ENCODE measurements at regions not wholly inside any gene's neighbourhood (a gene's known extent, or its start where the extent isn't known, plus 50 kb on each side); places are given as distances from the start of the nearest gene placed in this dataset.

GRCh38 chr10:51020200-51020599 lies 54.1 kb upstream of the PRKG1 start:
- Histone ChIP-seq H3K23me2 (ENCODE audit: low read depth, low read length) (no peaks in the 10 kb centered on the region), H3K14ac (ENCODE audit: insufficient read length) (no peak overlapping the region), H2BK120ac (replicated peaks; ENCODE audit: low read depth, low read length) (no peak overlapping the region), H3K56ac (replicated peaks; ENCODE audit: insufficient read length, low read depth, low read length) (no peak overlapping the region), H3K18ac (ENCODE audit: extremely low read depth, low read length) (no peak overlapping the region), H2BK20ac (ENCODE audit: low read length) (no peak overlapping the region), H2AK5ac (ENCODE audit: low read depth, low read length) (no peak overlapping the region), H2BK15ac (ENCODE audit: low read length) (no peak overlapping the region), H4K8ac (ENCODE audit: extremely low read depth, insufficient read depth, low read length) (no peak overlapping the region), H3K79me2 (ENCODE audit: control insufficient read depth in 1 of 2, insufficient read depth in 2 of 2, low read length in 2 of 2) (no peaks in the 10 kb centered on the region), H3K27ac (ENCODE audit: low read depth, low read length) (no peak overlapping the region), H4K20me1 (replicated peaks in 1 of 2; ENCODE audit: control insufficient read depth in 1 of 2, insufficient read depth in 2 of 2, low read length in 2 of 2) (no peaks in the 10 kb centered on the region), H3K27me3 (replicated peaks in 1 of 4; ENCODE audit: control insufficient read depth in 3 of 4, extremely low read depth in 1 of 4, insufficient read depth in 3 of 4, low read length in 3 of 4) (no peaks in the 10 kb centered on the region), H2AFZ (ENCODE audit: low read length) (no peak overlapping the region), H3K4me2 (ENCODE audit: insufficient read depth in 1 of 2, low read depth in 2 of 2, low read length in 2 of 2) (no peak overlapping the region), H3K4me1 (replicated peaks in 1 of 4; ENCODE audit: control insufficient read depth in 3 of 4, insufficient read depth in 4 of 4, low read length in 3 of 4) (no peaks in the 10 kb centered on the region), H4K5ac (ENCODE audit: insufficient read length, low read depth, low read length) (no peak overlapping the region), H3K23ac (ENCODE audit: insufficient read length) (no peak overlapping the region), H4K91ac (replicated peaks; ENCODE audit: insufficient read length, low read length) (no peak overlapping the region), H3K9ac (replicated peaks in 1 of 4; ENCODE audit: extremely low read depth in 1 of 4, low read depth in 3 of 4, low read length in 3 of 4) (no peak overlapping the region), H3K36me3 (ENCODE audit: control insufficient read depth in 2 of 4, insufficient read depth in 4 of 4, low read length in 3 of 4) (no peaks in the 10 kb centered on the region), H3K9me3 (ENCODE audit: insufficient read depth in 2 of 2, low read depth in 1 of 2, low read length in 1 of 2) (no peaks in the 10 kb centered on the region), H3K4ac (replicated peaks; ENCODE audit: insufficient read length, low read depth, low read length) (no peak overlapping the region), H3K4me3 (ENCODE audit: extremely low read depth in 1 of 4, insufficient read depth in 2 of 4, low read depth in 3 of 4, low read length in 4 of 4) (no peak overlapping the region), H2BK12ac (ENCODE audit: low read depth, low read length) (no peak overlapping the region), H3K79me1 (ENCODE audit: low read depth, low read length) (no peaks in the 10 kb centered on the region), H2BK5ac (ENCODE audit: low read depth, low read length) (no peak overlapping the region)
- no peak for FAIRE-seq
- CTCF ChIA-PET (ENCODE audit: partially characterized antibody) = no interaction called here
- DNase-seq (ENCODE audit: low read depth in 1 of 2, low spot score in 2 of 2) = no peak
- POLR2A ChIA-PET (ENCODE audit: partially characterized antibody) = no interaction called here
- 93% methylated on average over 5 of the region's 5 CpGs; no CpG with 5 or more reads in 1 of the 2 experiments for WGBS, 2 experiments (ENCODE audit: extremely low coverage in 1 of 2, insufficient coverage in 1 of 2, insufficient read length in 1 of 2, insufficient replicate concordance in 2 of 2, low coverage in 1 of 2, low lambda C conversion rate in 2 of 2, missing lambda C conversion rate in 1 of 2)
- TF ChIP-seq SIRT6 (IDR thresholded peaks at IDR 0.05; ENCODE audit: low read length) (no peak), JUN (IDR thresholded peaks at IDR 0.05; ENCODE audit: low read depth, low read length) (no peak), CEBPB (IDR thresholded peaks at IDR 0.05; ENCODE audit: low read depth, low read length) (no peak), SP4 (IDR thresholded peaks at IDR 0.05; ENCODE audit: low read length) (no peak), CBX5 (IDR thresholded peaks at IDR 0.05; ENCODE audit: low read depth, low read length) (no peak), TAF1 (IDR thresholded peaks at IDR 0.05; ENCODE audit: low read depth, low read length) (no peak), SP1 (IDR thresholded peaks at IDR 0.05; ENCODE audit: low read depth, low read length) (no peak), RNF2 (IDR thresholded peaks at IDR 0.05; ENCODE audit: borderline replicate concordance, low read depth, low read length, missing control alignments, poor library complexity, severe bottlenecking) (no peak), BCL11A (IDR thresholded peaks at IDR 0.05; ENCODE audit: low read depth in 2 of 2, low read length in 2 of 2) (no peak)

Measured in H1 (cell line).